HL-60 (cell line): ENCODE measurements at regions not wholly inside any gene's neighbourhood (a gene's known extent, or its start where the extent isn't known, plus 50 kb on each side); places are given as distances from the start of the nearest gene placed in this dataset.
"Not testable (repeated sequence)": the region's sequence is repeated elsewhere in the genome, so short reads cannot be mapped to it uniquely, and the experiment has no call there.

ENCODE experiments used
- DNase-seq, 2 experiments: peaks; one replicate each; pipeline ENCODE4 v3.0.0-alpha.2; 2010 to 2020; ENCODE audit warnings: low read depth in 1 of 2, low spot score in 1 of 2
- H3K27ac ChIP-seq: fragments of 250-450 bp; sonication (Bioruptor Pico); replicated peaks from 2 replicates; pipeline ENCODE4 v1.5.1; 2020; ENCODE audit warnings: mild to moderate bottlenecking, moderate library complexity
- H3K27me3 ChIP-seq: fragments of 250-450 bp; sonication (Bioruptor Pico); 2 replicates; pipeline ENCODE4 v1.5.1; 2021; ENCODE audit warnings: mild to moderate bottlenecking, moderate library complexity; ENCODE audit not compliant: insufficient read depth, poor library complexity, severe bottlenecking
- H3K4me3 ChIP-seq: replicated peaks from 2 replicates; pipeline ENCODE4 v1.5.1; 2011; ENCODE audit warnings: mild to moderate bottlenecking, control low read depth, low read length; ENCODE audit not compliant: insufficient read depth
- GABPA ChIP-seq: IDR thresholded peaks from 2 replicates; pipeline ENCODE4 v1.6.1; 2012; ENCODE audit warnings: low read depth
- POLR2AphosphoS5 ChIP-seq: IDR thresholded peaks from 2 replicates; pipeline ENCODE4 v1.6.1; 2012; ENCODE audit warnings: low read depth
- SPI1 ChIP-seq: IDR thresholded peaks from 2 replicates; pipeline ENCODE4 v1.6.1; 2012; ENCODE audit warnings: low read depth, mild to moderate bottlenecking, borderline replicate concordance
- TF ChIP-seq, protein P1 (sequence below): IDR thresholded peaks from 2 replicates; pipeline ENCODE4 v1.6.1; 2012; ENCODE audit warnings: low read depth; ENCODE audit not compliant: insufficient replicate concordance
- TF ChIP-seq, protein P2 (sequence below): IDR thresholded peaks from one replicate; pipeline ENCODE4 v1.5.1; 2011; ENCODE audit warnings: low read length, control low read depth, inconsistent platforms; ENCODE audit not compliant: insufficient read depth

DNA sequence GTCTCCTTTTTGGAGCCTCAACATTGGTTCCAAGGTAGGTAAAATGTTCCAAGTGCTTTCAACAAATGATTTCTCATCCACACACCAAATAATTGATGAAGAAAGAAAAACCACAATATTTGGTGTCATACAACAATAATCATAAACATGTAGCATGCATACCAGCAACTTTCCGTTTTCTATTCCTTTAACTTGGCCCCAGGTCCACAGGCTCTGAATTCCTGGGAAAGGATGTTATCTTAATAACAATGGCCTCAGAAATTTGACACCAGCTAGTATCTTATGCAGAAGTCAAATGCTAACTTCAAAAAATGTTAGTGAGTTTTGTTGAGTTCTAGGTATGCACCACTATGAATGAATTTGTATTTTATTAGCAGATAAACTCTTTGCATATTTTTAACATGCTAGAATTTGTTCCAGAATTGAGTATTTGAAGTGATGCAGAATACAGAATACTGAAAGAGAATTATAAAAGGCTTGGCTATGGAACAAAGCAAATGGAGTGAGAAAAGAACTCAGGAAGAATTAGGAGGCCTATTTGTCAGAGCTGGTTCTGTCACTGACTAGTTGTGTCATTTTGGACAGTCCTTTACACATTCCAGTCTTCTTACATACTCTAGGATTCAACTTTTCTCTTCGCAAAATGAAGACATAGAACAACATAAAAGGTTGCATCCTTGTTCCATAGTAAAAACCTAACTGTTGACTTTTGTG, 435.3 kb upstream of the TNC start:
- Histone ChIP-seq H3K27ac (no peak overlapping the region), H3K4me3 (no peak overlapping the region), H3K27me3 (no peaks in the 10 kb centered on the region)
- no peak for TF ChIP-seq GABPA
- TF ChIP-seq, protein P1, sequence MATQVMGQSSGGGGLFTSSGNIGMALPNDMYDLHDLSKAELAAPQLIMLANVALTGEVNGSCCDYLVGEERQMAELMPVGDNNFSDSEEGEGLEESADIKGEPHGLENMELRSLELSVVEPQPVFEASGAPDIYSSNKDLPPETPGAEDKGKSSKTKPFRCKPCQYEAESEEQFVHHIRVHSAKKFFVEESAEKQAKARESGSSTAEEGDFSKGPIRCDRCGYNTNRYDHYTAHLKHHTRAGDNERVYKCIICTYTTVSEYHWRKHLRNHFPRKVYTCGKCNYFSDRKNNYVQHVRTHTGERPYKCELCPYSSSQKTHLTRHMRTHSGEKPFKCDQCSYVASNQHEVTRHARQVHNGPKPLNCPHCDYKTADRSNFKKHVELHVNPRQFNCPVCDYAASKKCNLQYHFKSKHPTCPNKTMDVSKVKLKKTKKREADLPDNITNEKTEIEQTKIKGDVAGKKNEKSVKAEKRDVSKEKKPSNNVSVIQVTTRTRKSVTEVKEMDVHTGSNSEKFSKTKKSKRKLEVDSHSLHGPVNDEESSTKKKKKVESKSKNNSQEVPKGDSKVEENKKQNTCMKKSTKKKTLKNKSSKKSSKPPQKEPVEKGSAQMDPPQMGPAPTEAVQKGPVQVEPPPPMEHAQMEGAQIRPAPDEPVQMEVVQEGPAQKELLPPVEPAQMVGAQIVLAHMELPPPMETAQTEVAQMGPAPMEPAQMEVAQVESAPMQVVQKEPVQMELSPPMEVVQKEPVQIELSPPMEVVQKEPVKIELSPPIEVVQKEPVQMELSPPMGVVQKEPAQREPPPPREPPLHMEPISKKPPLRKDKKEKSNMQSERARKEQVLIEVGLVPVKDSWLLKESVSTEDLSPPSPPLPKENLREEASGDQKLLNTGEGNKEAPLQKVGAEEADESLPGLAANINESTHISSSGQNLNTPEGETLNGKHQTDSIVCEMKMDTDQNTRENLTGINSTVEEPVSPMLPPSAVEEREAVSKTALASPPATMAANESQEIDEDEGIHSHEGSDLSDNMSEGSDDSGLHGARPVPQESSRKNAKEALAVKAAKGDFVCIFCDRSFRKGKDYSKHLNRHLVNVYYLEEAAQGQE = no peak
- TF ChIP-seq SPI1 = no peak
- TF ChIP-seq, protein P2, sequence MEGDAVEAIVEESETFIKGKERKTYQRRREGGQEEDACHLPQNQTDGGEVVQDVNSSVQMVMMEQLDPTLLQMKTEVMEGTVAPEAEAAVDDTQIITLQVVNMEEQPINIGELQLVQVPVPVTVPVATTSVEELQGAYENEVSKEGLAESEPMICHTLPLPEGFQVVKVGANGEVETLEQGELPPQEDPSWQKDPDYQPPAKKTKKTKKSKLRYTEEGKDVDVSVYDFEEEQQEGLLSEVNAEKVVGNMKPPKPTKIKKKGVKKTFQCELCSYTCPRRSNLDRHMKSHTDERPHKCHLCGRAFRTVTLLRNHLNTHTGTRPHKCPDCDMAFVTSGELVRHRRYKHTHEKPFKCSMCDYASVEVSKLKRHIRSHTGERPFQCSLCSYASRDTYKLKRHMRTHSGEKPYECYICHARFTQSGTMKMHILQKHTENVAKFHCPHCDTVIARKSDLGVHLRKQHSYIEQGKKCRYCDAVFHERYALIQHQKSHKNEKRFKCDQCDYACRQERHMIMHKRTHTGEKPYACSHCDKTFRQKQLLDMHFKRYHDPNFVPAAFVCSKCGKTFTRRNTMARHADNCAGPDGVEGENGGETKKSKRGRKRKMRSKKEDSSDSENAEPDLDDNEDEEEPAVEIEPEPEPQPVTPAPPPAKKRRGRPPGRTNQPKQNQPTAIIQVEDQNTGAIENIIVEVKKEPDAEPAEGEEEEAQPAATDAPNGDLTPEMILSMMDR = no peak
- TF ChIP-seq POLR2AphosphoS5 = no peak
- DNase-seq = no peak

DNA sequence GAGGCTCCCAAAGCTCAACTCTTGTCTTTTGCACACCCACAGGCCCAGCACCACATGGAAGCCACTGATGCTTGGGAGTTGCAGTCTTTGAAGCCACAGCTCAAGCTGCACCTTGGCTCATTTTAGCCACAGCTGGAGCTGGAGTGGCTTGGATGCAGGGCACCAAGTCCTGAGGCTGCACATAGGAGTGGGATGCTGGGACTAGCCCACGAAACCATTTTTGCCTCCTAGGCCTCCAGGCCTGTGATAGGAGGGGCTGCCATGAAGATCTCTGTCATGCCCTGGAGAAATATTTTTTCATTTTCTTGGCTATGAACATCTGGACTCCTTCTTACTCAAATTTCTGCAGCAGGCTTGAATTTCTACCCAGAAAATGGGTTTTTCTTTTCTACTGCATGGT, 438.5 kb upstream of the TNC start:
- no peak overlapping the region for H3K4me3 ChIP-seq
- no peak for DNase-seq
- TF ChIP-seq GABPA = no peak
- no peak for TF ChIP-seq SPI1
- TF ChIP-seq POLR2AphosphoS5 = no peak
- TF ChIP-seq, protein P2 = no peak
- TF ChIP-seq, protein P1 = no peak
- H3K27ac ChIP-seq = no peak overlapping the region
- no peaks in the 10 kb centered on the region for H3K27me3 ChIP-seq

GRCh38 chr9:115575147-115575546, 457.2 kb upstream of the TNC start:
- no peak overlapping the region for H3K27ac ChIP-seq
- TF ChIP-seq, protein P2 = no peak
- TF ChIP-seq GABPA = no peak
- TF ChIP-seq POLR2AphosphoS5 = no peak
- TF ChIP-seq, protein P1 = no peak
- no peak for TF ChIP-seq SPI1
- no peak for DNase-seq
- no peak overlapping the region for H3K4me3 ChIP-seq
- no peaks in the 10 kb centered on the region for H3K27me3 ChIP-seq

- DNase-seq, H3K4me3 ChIP-seq, H3K27me3 ChIP-seq, H3K27ac ChIP-seq: not testable (repeated sequence)
Observed at GRCh38 chr9:115585458-115585857, 467.5 kb upstream of the TNC start.
